IMR-90 (cell line): ENCODE measurements at regions not wholly inside any gene's neighbourhood (a gene's known extent, or its start where the extent isn't known, plus 50 kb on each side); places are given as distances from the start of the nearest gene placed in this dataset.

Experiments used
- ATAC-seq: fragments of 200-7000 bp; cut with Tn5 transposase; 2 replicates; pipeline ENCODE4 v1.9.1; 2020; ENCODE audit warnings: low read depth, mild to moderate bottlenecking, moderate library complexity
- BruUV-seq: library from RNA; stranded (reverse); fragments of 400-500 nt; replicated peaks from 2 replicates; lab custom pipeline; 2021; lab: Mats Ljungman, UMichigan
- CTCF ChIA-PET: fragments of 300-600 bp; formaldehyde crosslinking; extraction: SDS; loops from one replicate; lab custom pipeline; 2021; ENCODE audit warnings: antibody characterized with exemption; lab: Yijun Ruan, JAX
- POLR2A ChIA-PET: fragments of 300-600 bp; sonication (Branson Sonifier 250); formaldehyde crosslinking; loops from one replicate; lab custom pipeline; 2022; ENCODE audit warnings: antibody characterized with exemption; ENCODE audit not compliant: unreplicated experiment; lab: Charles Lee
- DNase-seq: peaks from one replicate; pipeline ENCODE4 v3.0.0; 2013
- H2AFZ ChIP-seq: replicated peaks from 2 replicates; pipeline ENCODE3; 2013; ENCODE audit warnings: low read length, mild to moderate bottlenecking; ENCODE audit not compliant: poor library complexity
- H2AK5ac ChIP-seq: 2 replicates; pipeline ENCODE4 v1.6.1; 2013; ENCODE audit warnings: low read depth, low read length, inconsistent platforms
- H2AK9ac ChIP-seq: replicated peaks from 2 replicates; pipeline ENCODE3; 2013; ENCODE audit warnings: mild to moderate bottlenecking, low read depth, low read length, moderate library complexity; ENCODE audit not compliant: poor library complexity
- H2BK120ac ChIP-seq: 2 replicates; pipeline ENCODE4 v1.6.1; 2013; ENCODE audit warnings: low read depth, low read length, inconsistent platforms
- H2BK15ac ChIP-seq: 3 replicates; pipeline ENCODE4 v1.6.1; 2013; ENCODE audit warnings: low read depth, low read length, inconsistent platforms
- H2BK20ac ChIP-seq: 2 replicates; pipeline ENCODE4 v1.6.1; 2013; ENCODE audit warnings: low read depth, mild to moderate bottlenecking, inconsistent platforms, low read length, moderate library complexity
- H2BK5ac ChIP-seq: 2 replicates; pipeline ENCODE4 v1.6.1; 2013; ENCODE audit warnings: mild to moderate bottlenecking, low read depth, low read length, inconsistent platforms; ENCODE audit not compliant: poor library complexity, severe bottlenecking
- H3K14ac ChIP-seq: replicated peaks from 2 replicates; pipeline ENCODE4 v1.6.1; 2013; ENCODE audit warnings: low read depth, low read length, inconsistent platforms
- H3K18ac ChIP-seq: 2 replicates; pipeline ENCODE4 v1.6.1; 2013; ENCODE audit warnings: low read depth, low read length, control low read depth
- H3K23ac ChIP-seq: 2 replicates; pipeline ENCODE4 v1.6.1; 2013; ENCODE audit warnings: low read depth, low read length, inconsistent platforms
- H3K27ac ChIP-seq: 2 replicates; pipeline ENCODE4 v1.5.1; 2013; ENCODE audit warnings: mild to moderate bottlenecking, control low read depth, low read length; ENCODE audit not compliant: insufficient read depth
- H3K27me3 ChIP-seq: 2 replicates; pipeline ENCODE4 v1.6.1; 2013; ENCODE audit warnings: low read length; ENCODE audit not compliant: control insufficient read depth, insufficient read depth
- H3K36me3 ChIP-seq: 2 replicates; pipeline ENCODE4 v1.6.1; 2013; ENCODE audit warnings: low read length, mixed read lengths; ENCODE audit not compliant: control insufficient read depth, insufficient read depth
- H3K4ac ChIP-seq: 2 replicates; pipeline ENCODE4 v1.6.1; 2013; ENCODE audit warnings: low read depth, low read length, inconsistent platforms
- H3K4me1 ChIP-seq: 2 replicates; pipeline ENCODE4 v1.6.1; 2013; ENCODE audit warnings: low read length, mixed read lengths; ENCODE audit not compliant: control insufficient read depth, insufficient read depth
- H3K4me2 ChIP-seq: 2 replicates; pipeline ENCODE4 v1.6.1; 2013; ENCODE audit warnings: low read depth, mild to moderate bottlenecking, control low read depth, low read length, moderate library complexity
- H3K4me3 ChIP-seq: 2 replicates; pipeline ENCODE4 v1.5.1; 2013; ENCODE audit warnings: low read depth, mild to moderate bottlenecking, control low read depth, low read length, moderate library complexity; ENCODE audit not compliant: insufficient read depth
- H3K56ac ChIP-seq: 2 replicates; pipeline ENCODE4 v1.6.1; 2013; ENCODE audit warnings: low read length, inconsistent platforms; ENCODE audit not compliant: insufficient read depth; ENCODE audit errors: extremely low read depth
- H3K79me1 ChIP-seq, 2 experiments: 2 replicates each; pipeline ENCODE4 v1.6.1; 2013; ENCODE audit warnings: low read length in 2 of 2, inconsistent platforms in 1 of 2, low read depth in 1 of 2
- H3K9ac ChIP-seq: 2 replicates; pipeline ENCODE4 v1.6.1; 2013; ENCODE audit warnings: low read depth, low read length, control low read depth
- H3K9me1 ChIP-seq: 2 replicates; pipeline ENCODE4 v1.6.1; 2013; ENCODE audit warnings: low read length, inconsistent platforms; ENCODE audit not compliant: insufficient read depth
- H3K9me3 ChIP-seq: 2 replicates; pipeline ENCODE4 v1.6.1; 2013; ENCODE audit warnings: low read length; ENCODE audit not compliant: control insufficient read depth, insufficient read depth
- H4K20me1 ChIP-seq: 2 replicates; pipeline ENCODE4 v1.6.1; 2013; ENCODE audit warnings: low read length, inconsistent platforms; ENCODE audit not compliant: insufficient read depth
- H4K5ac ChIP-seq: 2 replicates; pipeline ENCODE4 v1.6.1; 2013; ENCODE audit warnings: mild to moderate bottlenecking, low read depth, low read length, control low read depth
- H4K8ac ChIP-seq, 2 experiments: 2 replicates each; pipeline ENCODE4 v1.6.1; 2013; ENCODE audit warnings: low read depth in 2 of 2, low read length in 2 of 2, control low read depth in 1 of 2, inconsistent platforms in 1 of 2
- H4K91ac ChIP-seq: 2 replicates; pipeline ENCODE4 v1.6.1; 2013; ENCODE audit warnings: low read depth, low read length, inconsistent platforms; ENCODE audit not compliant: insufficient read depth
- CEBPB ChIP-seq: IDR thresholded peaks from 2 replicates; pipeline ENCODE4 v1.6.1; 2012; ENCODE audit warnings: low read depth, low read length, improper control_type of control experiment
- CHD1 ChIP-seq: IDR thresholded peaks from 2 replicates; pipeline ENCODE4 v1.6.1; 2012; ENCODE audit warnings: low read depth, low read length, improper control_type of control experiment
- CTCF ChIP-seq: conservative IDR thresholded peaks from 2 replicates; pipeline ENCODE4 v1.5.1; 2012; ENCODE audit warnings: mild to moderate bottlenecking, low read depth, low read length, improper control_type of control experiment
- ELK1 ChIP-seq: fragments of 150-350 bp; IDR thresholded peaks from 2 replicates; pipeline ENCODE4 v1.6.1; 2016; ENCODE audit warnings: low read depth, mild to moderate bottlenecking, low read length, moderate library complexity, borderline replicate concordance
- FOS ChIP-seq: fragments of 150-350 bp; IDR thresholded peaks from 2 replicates; pipeline ENCODE4 v1.6.1; 2016; ENCODE audit warnings: low read depth, low read length
- MAFK ChIP-seq: IDR thresholded peaks from 2 replicates; pipeline ENCODE4 v1.6.1; 2012; ENCODE audit warnings: low read depth, low read length, improper control_type of control experiment
- MAZ ChIP-seq: IDR thresholded peaks from 2 replicates; pipeline ENCODE4 v1.6.1; 2012; ENCODE audit warnings: low read depth, mild to moderate bottlenecking, low read length, improper control_type of control experiment, moderate library complexity, borderline replicate concordance
- MXI1 ChIP-seq: IDR thresholded peaks from 2 replicates; pipeline ENCODE4 v1.6.1; 2012; ENCODE audit warnings: low read depth, mild to moderate bottlenecking, low read length, moderate library complexity, borderline replicate concordance
- NFE2L2 ChIP-seq: fragments of 150-350 bp; IDR thresholded peaks from 2 replicates; pipeline ENCODE4 v1.6.1; 2016; ENCODE audit warnings: low read depth, mild to moderate bottlenecking, low read length
- POLR2A ChIP-seq: IDR thresholded peaks from 2 replicates; pipeline ENCODE4 v1.6.1; 2012; ENCODE audit warnings: mild to moderate bottlenecking, low read depth, low read length
- USF2 ChIP-seq: fragments of 150-350 bp; IDR thresholded peaks from 2 replicates; pipeline ENCODE4 v1.6.1; 2017; ENCODE audit warnings: mild to moderate bottlenecking, antibody characterized with exemption, low read length, low read depth
- WGBS, 2 experiments: methylation state at CpG; one replicate each; pipeline versions ENCODE4 v1.1.5 to v1.1.7; 2013; ENCODE audit warnings: missing lambda C conversion rate in 2 of 2; ENCODE audit not compliant: insufficient read length in 1 of 2; ENCODE audit errors: extremely low coverage in 2 of 2; 5-methylcytosine and 5-hydroxymethylcytosine counted together
- dilution Hi-C: fragments of 300-500 bp; cut with HindIII; formaldehyde crosslinking; loops from one replicate; pipeline ENCODE4 v1.14.3; 2018; ENCODE audit warnings: low sequenced_read_pairs; ENCODE audit not compliant: unreplicated experiment
- in situ Hi-C: fragments of 300-500 bp; cut with MboI; formaldehyde crosslinking; loops from 3 replicates; pipeline ENCODE4 v1.14.3; 2019; ENCODE audit warnings: low sequenced_read_pairs, inconsistent platforms, mixed read lengths
- intact Hi-C: fragments of 100-400 bp; cut with micrococcal nuclease; formaldehyde crosslinking; loops from 2 replicates; pipeline ENCODE4 v1.10.0; 2022

- no peak overlapping the region for H2BK15ac ChIP-seq
- no peak for ATAC-seq
- BruUV-seq, result no TSS peak
- no peak overlapping the region for H3K18ac ChIP-seq
- no peaks in the 10 kb centered on the region for H3K4me1 ChIP-seq
- H4K20me1 ChIP-seq, result no peaks in the 10 kb centered on the region
- H3K14ac ChIP-seq, result no peak overlapping the region
- H3K9ac ChIP-seq, result no peak overlapping the region
- H3K9me3 ChIP-seq, result peaks cover 3% of the 10 kb centered on the region; the same call in 1 of the 2 replicates
- ChIA-PET POLR2A (no interaction called here), CTCF (no interaction called here)
- H3K79me1 ChIP-seq, result no peaks in the 10 kb centered on the region
- H3K27ac ChIP-seq, result no peak overlapping the region
- no peak overlapping the region for H3K4ac ChIP-seq
- H4K91ac ChIP-seq, result no peak overlapping the region
- H3K56ac ChIP-seq, result no peak overlapping the region
- no peak overlapping the region for H3K23ac ChIP-seq
- intact Hi-C loops (no loop called here), in situ Hi-C loops (no loop called here), dilution Hi-C loops (loop anchor here (25.0 kb wide), 1 partner anchor 510 kb away; no protein-coding TSS in a partner anchor)
- H4K5ac ChIP-seq, result no peak overlapping the region
- no peak overlapping the region for H2AK9ac ChIP-seq
- H2BK120ac ChIP-seq, result no peak overlapping the region
- H4K8ac ChIP-seq, result no peak overlapping the region
- TF ChIP-seq NFE2L2, result no peak
- TF ChIP-seq CTCF, result no peak
- TF ChIP-seq ELK1, result no peak
- no peak for TF ChIP-seq MXI1
- TF ChIP-seq CEBPB, result no peak
- no peak for TF ChIP-seq MAFK
- no peak for TF ChIP-seq MAZ
- TF ChIP-seq POLR2A, result no peak
- no peak for TF ChIP-seq USF2
- no peak for TF ChIP-seq CHD1
- TF ChIP-seq FOS, result no peak
- H2AK5ac ChIP-seq, result no peak overlapping the region
- H3K9me1 ChIP-seq, result no peaks in the 10 kb centered on the region
- no peak overlapping the region for H3K4me3 ChIP-seq
- H3K36me3 ChIP-seq, result no peaks in the 10 kb centered on the region
- H3K27me3 ChIP-seq, result peaks cover 27% of the 10 kb centered on the region
- no peak overlapping the region for H2BK20ac ChIP-seq
- WGBS, 2 experiments, result 100% methylated on average over 1 of the region's 8 CpGs; no CpG with 5 or more reads in 1 of the 2 experiments
- no peak for DNase-seq
- H2BK5ac ChIP-seq, result no peak overlapping the region
- H2AFZ ChIP-seq, result no peak overlapping the region
- H3K4me2 ChIP-seq, result no peak overlapping the region
Observed at GRCh38 chr7:22551768-22552513, 52.0 kb upstream of the STEAP1B start.
